ENCODE measurements at regions not wholly inside any gene's neighbourhood (a gene's known extent, or its start where the extent isn't known, plus 50 kb on each side); places are given as distances from the start of the nearest gene placed in this dataset.

GRCh38 chr1:221919743-221920142 is 177.9 kb upstream of the DUSP10 start:
- Histone ChIP-seq H3K79me2 (ENCODE audit: insufficient read depth, low read length) (no peaks in the 10 kb centered on the region), H3K4me1 (ENCODE audit: insufficient read depth, low read length) (no peaks in the 10 kb centered on the region), H3K4me2 (ENCODE audit: low read length) (no peak overlapping the region), H3K27me3 (ENCODE audit: insufficient read depth, low read length) (no peaks in the 10 kb centered on the region), H3K36me3 (ENCODE audit: insufficient read depth, low read length) (no peaks in the 10 kb centered on the region), H2AFZ (ENCODE audit: low read depth, low read length) (no peak overlapping the region), H3K4me3 (ENCODE audit: insufficient read depth, low read depth, low read length) (no peak overlapping the region), H3K27ac (ENCODE audit: low read depth, low read length) (no peak overlapping the region), H3K9me3 (ENCODE audit: insufficient read depth, low read depth, low read length) (no peaks in the 10 kb centered on the region), H4K20me1 (ENCODE audit: insufficient read depth, low read length) (no peaks in the 10 kb centered on the region), H3K9ac (ENCODE audit: low read length) (no peak overlapping the region)
- Mint-ChIP-seq H3K27me3 (ENCODE audit: low read depth, unreplicated experiment) (no peaks in the 10 kb centered on the region), H3K36me3 (ENCODE audit: low read depth, unreplicated experiment) (peaks cover 4% of the 10 kb centered on the region), H3K27ac (ENCODE audit: unreplicated experiment) (no peak overlapping the region), H3K9me3 (ENCODE audit: unreplicated experiment) (peaks cover 3% of the 10 kb centered on the region), H3K4me1 (ENCODE audit: low read depth, unreplicated experiment) (no peaks in the 10 kb centered on the region), H3K4me3 (ENCODE audit: unreplicated experiment) (no peak overlapping the region)
- DNase-seq (ENCODE audit: low read depth) = no peak
- FAIRE-seq = no peak
- TF ChIP-seq CTCF (IDR thresholded peaks at IDR 0.05; ENCODE audit: insufficient read depth, low read depth, low read length) = no peak
- TF ChIP-seq EZH2 (IDR thresholded peaks at IDR 0.05; ENCODE audit: insufficient read depth, low read length) = no peak

- TF ChIP-seq EZH2 (IDR thresholded peaks at IDR 0.05; ENCODE audit: insufficient read depth, low read length) (no peak), CTCF (IDR thresholded peaks at IDR 0.05; ENCODE audit: insufficient read depth, low read depth, low read length) (no peak)
- Histone ChIP-seq H3K27ac (ENCODE audit: low read depth, low read length) (no peak overlapping the region), H2AFZ (ENCODE audit: low read depth, low read length) (no peak overlapping the region), H3K36me3 (ENCODE audit: insufficient read depth, low read length) (no peaks in the 10 kb centered on the region), H3K27me3 (ENCODE audit: insufficient read depth, low read length) (no peaks in the 10 kb centered on the region), H3K9me3 (ENCODE audit: insufficient read depth, low read depth, low read length) (no peaks in the 10 kb centered on the region), H3K79me2 (ENCODE audit: insufficient read depth, low read length) (no peaks in the 10 kb centered on the region), H3K9ac (ENCODE audit: low read length) (no peak overlapping the region), H3K4me3 (ENCODE audit: insufficient read depth, low read depth, low read length) (no peak overlapping the region), H3K4me2 (ENCODE audit: low read length) (no peak overlapping the region), H4K20me1 (ENCODE audit: insufficient read depth, low read length) (no peaks in the 10 kb centered on the region), H3K4me1 (ENCODE audit: insufficient read depth, low read length) (no peaks in the 10 kb centered on the region)
- Mint-ChIP-seq H3K27me3 (ENCODE audit: low read depth, unreplicated experiment) (no peaks in the 10 kb centered on the region), H3K4me1 (ENCODE audit: low read depth, unreplicated experiment) (no peaks in the 10 kb centered on the region), H3K27ac (ENCODE audit: unreplicated experiment) (no peak overlapping the region), H3K4me3 (ENCODE audit: unreplicated experiment) (no peak overlapping the region), H3K9me3 (ENCODE audit: unreplicated experiment) (peaks cover 4% of the 10 kb centered on the region), H3K36me3 (ENCODE audit: low read depth, unreplicated experiment) (peaks cover 4% of the 10 kb centered on the region)
- DNase-seq (ENCODE audit: low read depth) (no peak), FAIRE-seq (no peak)
Measured at GRCh38 chr1:221919341-221919740, 177.5 kb upstream of the DUSP10 start.

GRCh38 chr1:221916176-221916575 is 174.3 kb upstream of the DUSP10 start:
- Mint-ChIP-seq H3K36me3 (ENCODE audit: low read depth, unreplicated experiment) (peaks cover 3% of the 10 kb centered on the region), H3K4me3 (ENCODE audit: unreplicated experiment) (no peak overlapping the region), H3K4me1 (ENCODE audit: low read depth, unreplicated experiment) (peaks cover 4% of the 10 kb centered on the region), H3K27ac (ENCODE audit: unreplicated experiment) (no peak overlapping the region), H3K27me3 (ENCODE audit: low read depth, unreplicated experiment) (no peaks in the 10 kb centered on the region), H3K9me3 (ENCODE audit: unreplicated experiment) (peaks cover 4% of the 10 kb centered on the region)
- Histone ChIP-seq H3K27ac (ENCODE audit: low read depth, low read length) (no peak overlapping the region), H3K4me3 (ENCODE audit: insufficient read depth, low read depth, low read length) (no peak overlapping the region), H3K4me2 (ENCODE audit: low read length) (no peak overlapping the region), H2AFZ (ENCODE audit: low read depth, low read length) (no peak overlapping the region), H3K4me1 (ENCODE audit: insufficient read depth, low read length) (no peaks in the 10 kb centered on the region), H3K9ac (ENCODE audit: low read length) (no peak overlapping the region), H4K20me1 (ENCODE audit: insufficient read depth, low read length) (no peaks in the 10 kb centered on the region), H3K36me3 (ENCODE audit: insufficient read depth, low read length) (no peaks in the 10 kb centered on the region), H3K9me3 (ENCODE audit: insufficient read depth, low read depth, low read length) (no peaks in the 10 kb centered on the region), H3K27me3 (ENCODE audit: insufficient read depth, low read length) (no peaks in the 10 kb centered on the region), H3K79me2 (ENCODE audit: insufficient read depth, low read length) (no peaks in the 10 kb centered on the region)
- no peak for DNase-seq (ENCODE audit: low read depth)
- TF ChIP-seq EZH2 (IDR thresholded peaks at IDR 0.05; ENCODE audit: insufficient read depth, low read length) (no peak), CTCF (IDR thresholded peaks at IDR 0.05; ENCODE audit: insufficient read depth, low read depth, low read length) (no peak)
- no peak for FAIRE-seq
